ENCODE measurements at regions not wholly inside any gene's neighbourhood (a gene's known extent, or its start where the extent isn't known, plus 50 kb on each side); places are given as distances from the start of the nearest gene placed in this dataset.

- WGBS, 2 experiments (ENCODE audit: extremely low coverage in 1 of 2, insufficient coverage in 1 of 2, insufficient read length in 1 of 2, insufficient replicate concordance in 2 of 2, low coverage in 1 of 2, low lambda C conversion rate in 2 of 2, missing lambda C conversion rate in 1 of 2): 97% methylated on average over 2 of the region's 2 CpGs; no CpG with 5 or more reads in 1 of the 2 experiments
- CTCF ChIA-PET (ENCODE audit: partially characterized antibody): no interaction called here
- peaks cover 0 to 9% (median 5%) of the 10 kb centered on the region in 4 experiments; a peak in 5 of 7 replicates for H3K4me1 ChIP-seq (replicated peaks in 1 of 4; ENCODE audit: control insufficient read depth in 3 of 4, insufficient read depth in 4 of 4, low read length in 3 of 4)
- no peak overlapping the region for H4K91ac ChIP-seq (replicated peaks; ENCODE audit: insufficient read length, low read length)
- no peaks in the 10 kb centered on the region for H3K36me3 ChIP-seq (ENCODE audit: control insufficient read depth in 2 of 4, insufficient read depth in 4 of 4, low read length in 3 of 4)
- no peak overlapping the region for H3K18ac ChIP-seq (ENCODE audit: extremely low read depth, low read length)
- no peak overlapping the region for H3K4me2 ChIP-seq (ENCODE audit: insufficient read depth in 1 of 2, low read depth in 2 of 2, low read length in 2 of 2)
- H3K27me3 ChIP-seq (replicated peaks in 1 of 4; ENCODE audit: control insufficient read depth in 3 of 4, extremely low read depth in 1 of 4, insufficient read depth in 3 of 4, low read length in 3 of 4): no peaks in the 10 kb centered on the region
- H3K56ac ChIP-seq (replicated peaks; ENCODE audit: insufficient read length, low read depth, low read length): no peak overlapping the region
- no peak overlapping the region for H3K14ac ChIP-seq (ENCODE audit: insufficient read length)
- H3K4me3 ChIP-seq (ENCODE audit: extremely low read depth in 1 of 4, insufficient read depth in 2 of 4, low read depth in 3 of 4, low read length in 4 of 4): no peak overlapping the region
- no peaks in the 10 kb centered on the region for H3K79me2 ChIP-seq (ENCODE audit: control insufficient read depth in 1 of 2, insufficient read depth in 2 of 2, low read length in 2 of 2)
- H2BK120ac ChIP-seq (replicated peaks; ENCODE audit: low read depth, low read length): no peak overlapping the region
- peak overlapping the region; percentile 18; the same call in 1 of the 2 replicates for H4K8ac ChIP-seq (ENCODE audit: extremely low read depth, insufficient read depth, low read length)
- H2AFZ ChIP-seq (ENCODE audit: low read length): no peak overlapping the region
- no peaks in the 10 kb centered on the region for H3K23me2 ChIP-seq (ENCODE audit: low read depth, low read length)
- H2BK15ac ChIP-seq (ENCODE audit: low read length): peak overlapping the region; percentile 88; the same call in 1 of the 2 replicates
- no peak overlapping the region for H2BK20ac ChIP-seq (ENCODE audit: low read length)
- POLR2A ChIA-PET (ENCODE audit: partially characterized antibody): no interaction called here
- H2BK12ac ChIP-seq (ENCODE audit: low read depth, low read length): 0 out of 2 replicates have a peak overlapping the region, but pooled peaks have one; percentile 39
- DNase-seq (ENCODE audit: low read depth in 1 of 2, low spot score in 2 of 2) (no peak), FAIRE-seq (no peak)
- no peak overlapping the region for H2AK5ac ChIP-seq (ENCODE audit: low read depth, low read length)
- H3K9me3 ChIP-seq (ENCODE audit: insufficient read depth in 2 of 2, low read depth in 1 of 2, low read length in 1 of 2): no peaks in the 10 kb centered on the region
- no peaks in the 10 kb centered on the region for H3K79me1 ChIP-seq (ENCODE audit: low read depth, low read length)
- no peak overlapping the region for H2BK5ac ChIP-seq (ENCODE audit: low read depth, low read length)
- H3K23ac ChIP-seq (ENCODE audit: insufficient read length): no peak overlapping the region
- H3K4ac ChIP-seq (replicated peaks; ENCODE audit: insufficient read length, low read depth, low read length): no peak overlapping the region
- no peak overlapping the region for H3K9ac ChIP-seq (replicated peaks in 1 of 4; ENCODE audit: extremely low read depth in 1 of 4, low read depth in 3 of 4, low read length in 3 of 4)
- no peak overlapping the region for H4K5ac ChIP-seq (ENCODE audit: insufficient read length, low read depth, low read length)
- no peak overlapping the region; the same call in 1 of the 2 replicates for H3K27ac ChIP-seq (ENCODE audit: low read depth, low read length)
- no peaks in the 10 kb centered on the region for H4K20me1 ChIP-seq (replicated peaks in 1 of 2; ENCODE audit: control insufficient read depth in 1 of 2, insufficient read depth in 2 of 2, low read length in 2 of 2)
- TF ChIP-seq TEAD4 (IDR thresholded peaks at IDR 0.05; ENCODE audit: low read depth, low read length) (no peak), SP2 (IDR thresholded peaks at IDR 0.05; ENCODE audit: low read length) (no peak)
These were observed 275.9 kb downstream of the SLC16A7 start for GRCh38 chr12:59871779-59872178.
